A673 (cell line): ENCODE measurements at regions not wholly inside any gene's neighbourhood (a gene's known extent, or its start where the extent isn't known, plus 50 kb on each side); places are given as distances from the start of the nearest gene placed in this dataset.

Experiments
- CTCF ChIP-seq: fragments of 300-800, 200-600 bp; sonication (generic); conservative IDR thresholded peaks from 2 replicates; pipeline ENCODE4 v1.5.1; 2017; ENCODE audit warnings: low read depth, mild to moderate bottlenecking, antibody characterized with exemption, low read length, moderate library complexity, mixed read lengths
- EZH2 ChIP-seq: fragments of 200-600 bp; sonication (generic); IDR thresholded peaks from 2 replicates; pipeline ENCODE4 v1.6.1; 2017; ENCODE audit warnings: borderline replicate concordance, low read depth, mild to moderate bottlenecking, mixed read lengths, antibody characterized with exemption, low read length; ENCODE audit not compliant: poor library complexity, severe bottlenecking

GRCh38 chr5:92822183-92822582 lies 758.8 kb downstream of the NR2F1-AS1 start:
- TF ChIP-seq CTCF = no peak
- TF ChIP-seq EZH2 = no peak
